SU-DHL-6 (cell line): ENCODE measurements at regions not wholly inside any gene's neighbourhood (a gene's known extent, or its start where the extent isn't known, plus 50 kb on each side); places are given as distances from the start of the nearest gene placed in this dataset.

Source experiments
- H2AFZ ChIP-seq: fragments of 200-600 bp; sonication (generic); 2 replicates; pipeline ENCODE4 v1.6.1; 2014; ENCODE audit warnings: low read depth, mild to moderate bottlenecking, moderate library complexity, mixed read lengths, antibody characterized with exemption, low read length; ENCODE audit not compliant: severe bottlenecking
- H3F3A ChIP-seq: fragments of 200-600 bp; shearing (Covaris generic); 2 replicates; pipeline ENCODE4 v1.6.0; 2016; ENCODE audit warnings: antibody characterized with exemption, mild to moderate bottlenecking; ENCODE audit not compliant: insufficient read depth
- H3K27ac ChIP-seq: fragments of 200-600 bp; sonication (generic); 2 replicates; pipeline ENCODE4 v1.5.1; 2016; ENCODE audit warnings: low read depth, mild to moderate bottlenecking, low read length, moderate library complexity, mixed read lengths
- H3K27me3 ChIP-seq: fragments of 200-600 bp; sonication (generic), shearing (Covaris generic); 2 replicates; pipeline ENCODE4 v1.6.0; 2014; ENCODE audit warnings: mild to moderate bottlenecking, low read length
- H3K36me3 ChIP-seq: fragments of 200-600 bp; sonication (generic); 2 replicates; pipeline ENCODE4 v1.6.1; 2014; ENCODE audit warnings: mild to moderate bottlenecking, low read length, mixed read lengths
- H3K4me2 ChIP-seq: fragments of 300-600, 200-600 bp; shearing (Covaris generic), sonication (generic); 2 replicates; pipeline ENCODE4 v1.6.0; 2014; ENCODE audit warnings: low read length, low read depth, mild to moderate bottlenecking; ENCODE audit not compliant: poor library complexity, severe bottlenecking
- H3K4me3 ChIP-seq: fragments of 200-600 bp; sonication (generic); 2 replicates; pipeline ENCODE4 v1.5.1; 2014; ENCODE audit warnings: antibody characterized with exemption, low read length, mild to moderate bottlenecking, mixed read lengths; ENCODE audit not compliant: insufficient read depth, poor library complexity, severe bottlenecking
- H3K79me2 ChIP-seq: fragments of 200-600 bp; sonication (generic); 2 replicates; pipeline ENCODE4 v1.6.1; 2014; ENCODE audit warnings: mild to moderate bottlenecking, low read length, moderate library complexity; ENCODE audit not compliant: insufficient read depth
- H3K9ac ChIP-seq: fragments of 200-600 bp; sonication (generic); 2 replicates; pipeline ENCODE4 v1.7.0; 2014; ENCODE audit warnings: mild to moderate bottlenecking, low read length
- H3K9me2 ChIP-seq: fragments of 200-600 bp; sonication (generic); replicated peaks from 2 replicates; pipeline ENCODE4 v1.6.1; 2014; ENCODE audit warnings: low read length; ENCODE audit not compliant: insufficient read depth
- H3K9me3 ChIP-seq: fragments of 200-600 bp; sonication (generic); 2 replicates; pipeline ENCODE4 v1.6.1; 2014; ENCODE audit warnings: low read length, mixed read lengths; ENCODE audit not compliant: insufficient read depth
- H4K20me1 ChIP-seq: fragments of 200-600 bp; sonication (generic); 2 replicates; pipeline ENCODE4 v1.6.1; 2014; ENCODE audit warnings: low read depth, mild to moderate bottlenecking, antibody characterized with exemption, low read length, moderate library complexity, mixed read lengths
- CTCF ChIP-seq: fragments of 200-600 bp; sonication (generic); IDR thresholded peaks from one replicate; pipeline ENCODE4 v1.5.1; 2017; ENCODE audit warnings: antibody characterized with exemption, mild to moderate bottlenecking, low read length, moderate library complexity; ENCODE audit not compliant: insufficient read depth, poor library complexity, severe bottlenecking
- EZH2phosphoT487 ChIP-seq: fragments of 200-600 bp; sonication (generic), shearing (Covaris generic); conservative IDR thresholded peaks from 2 replicates; pipeline ENCODE4 v1.6.1; 2018; ENCODE audit warnings: mild to moderate bottlenecking, antibody characterized with exemption, low read length, moderate library complexity, mixed read lengths

- H3K27me3 ChIP-seq: no peaks in the 10 kb centered on the region
- no peak overlapping the region for H3K4me3 ChIP-seq
- no peaks in the 10 kb centered on the region for H3K79me2 ChIP-seq
- no peaks in the 10 kb centered on the region for H4K20me1 ChIP-seq
- no peak overlapping the region for H3K4me2 ChIP-seq
- no peaks in the 10 kb centered on the region for H3F3A ChIP-seq
- no peaks in the 10 kb centered on the region for H3K36me3 ChIP-seq
- no peaks in the 10 kb centered on the region for H3K9me3 ChIP-seq
- no peak for TF ChIP-seq CTCF
- TF ChIP-seq EZH2phosphoT487: no peak
- no peak overlapping the region for H3K9ac ChIP-seq
- no peak overlapping the region for H2AFZ ChIP-seq
- H3K27ac ChIP-seq: no peak overlapping the region
- H3K9me2 ChIP-seq: no peaks in the 10 kb centered on the region
Measured at GRCh38 chr2:220163486-220163885, 536.1 kb downstream of the SLC4A3 start.

- Histone ChIP-seq H4K20me1 (no peaks in the 10 kb centered on the region), H2AFZ (no peak overlapping the region), H3K79me2 (no peaks in the 10 kb centered on the region), H3K4me3 (no peak overlapping the region), H3K36me3 (no peaks in the 10 kb centered on the region), H3K9me2 (no peaks in the 10 kb centered on the region), H3K4me2 (no peak overlapping the region), H3K27me3 (no peaks in the 10 kb centered on the region), H3K9me3 (no peaks in the 10 kb centered on the region), H3K27ac (no peak overlapping the region), H3F3A (no peaks in the 10 kb centered on the region), H3K9ac (no peak overlapping the region)
- TF ChIP-seq EZH2phosphoT487 (no peak), CTCF (no peak)
Measured at GRCh38 chr2:220165401-220165800, 538.0 kb downstream of the SLC4A3 start.

DNA sequence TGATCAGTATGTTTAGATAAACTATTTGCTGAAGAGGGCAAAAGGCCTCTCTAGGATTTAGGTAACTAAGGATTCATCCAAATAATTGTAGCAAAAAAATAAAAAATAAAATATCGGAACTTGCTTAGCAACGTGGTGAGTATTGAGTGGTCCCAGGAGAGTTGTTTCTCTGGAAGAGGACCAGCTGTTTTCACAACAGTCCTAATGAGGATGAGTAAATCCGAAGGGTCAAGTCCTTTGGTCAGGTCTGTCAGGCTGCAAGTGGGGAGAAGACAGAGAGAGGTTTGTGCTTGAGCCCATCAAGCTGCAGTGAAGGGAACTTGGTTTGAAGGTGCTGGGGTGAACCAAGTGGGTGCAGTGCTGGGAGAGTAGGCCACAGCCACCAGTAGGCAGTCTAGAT, 539.2 kb downstream of the SLC4A3 start:
- Histone ChIP-seq H3F3A (no peaks in the 10 kb centered on the region), H3K9me2 (no peaks in the 10 kb centered on the region), H3K9me3 (no peaks in the 10 kb centered on the region), H3K36me3 (no peaks in the 10 kb centered on the region), H3K27ac (no peak overlapping the region), H3K4me3 (no peak overlapping the region), H3K9ac (no peak overlapping the region), H3K79me2 (no peaks in the 10 kb centered on the region), H3K4me2 (no peak overlapping the region), H3K27me3 (no peaks in the 10 kb centered on the region), H2AFZ (no peak overlapping the region), H4K20me1 (no peaks in the 10 kb centered on the region)
- TF ChIP-seq CTCF (no peak), EZH2phosphoT487 (no peak)

- no peaks in the 10 kb centered on the region for H3K9me2 ChIP-seq
- H3K4me3 ChIP-seq: no peak overlapping the region
- H3K27ac ChIP-seq: no peak overlapping the region
- TF ChIP-seq EZH2phosphoT487: no peak
- no peak for TF ChIP-seq CTCF
- H3F3A ChIP-seq: no peaks in the 10 kb centered on the region
- H2AFZ ChIP-seq: no peak overlapping the region
- no peaks in the 10 kb centered on the region for H3K9me3 ChIP-seq
- no peaks in the 10 kb centered on the region for H3K27me3 ChIP-seq
- no peaks in the 10 kb centered on the region for H3K36me3 ChIP-seq
- no peaks in the 10 kb centered on the region for H4K20me1 ChIP-seq
- no peaks in the 10 kb centered on the region for H3K79me2 ChIP-seq
- H3K4me2 ChIP-seq: no peak overlapping the region
- H3K9ac ChIP-seq: no peak overlapping the region
Measured at GRCh38 chr2:220167956-220168355, 540.5 kb downstream of the SLC4A3 start.
